CD4-positive, alpha-beta T cell treated with Interleukin-12 subunit alpha and Interleukin-12 subunit beta, for 1 hour (primary cell): ENCODE measurements at regions not wholly inside any gene's neighbourhood (a gene's known extent, or its start where the extent isn't known, plus 50 kb on each side); places are given as distances from the start of the nearest gene placed in this dataset.

Source experiments
- DNase-seq: peaks from one replicate; pipeline ENCODE4 v3.0.0-alpha.2; 2020

- no peak for DNase-seq
Measured at GRCh38 chr5:54851449-54851848, 133.9 kb downstream of the ESM1 start.

DNA sequence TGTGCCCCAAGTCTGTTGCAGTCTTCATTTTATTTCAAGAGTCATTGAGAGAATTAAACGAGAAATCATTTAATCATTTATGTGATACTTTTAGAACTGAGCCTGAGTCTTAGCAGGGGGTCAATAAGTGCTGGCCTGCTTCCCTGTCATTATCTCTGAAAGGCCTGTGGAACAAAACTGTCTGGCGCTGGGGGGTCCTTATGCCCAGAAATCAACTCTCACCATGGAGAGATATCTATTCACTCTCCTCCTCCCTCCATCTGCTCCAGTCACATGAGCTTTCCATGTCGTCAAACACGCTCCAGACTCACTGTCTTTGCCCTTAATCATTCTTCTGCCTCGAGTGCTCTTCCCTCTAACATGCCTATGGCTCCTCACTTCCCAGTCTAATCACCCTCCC is 136.8 kb downstream of the ESM1 start:
- no peak for DNase-seq

DNA sequence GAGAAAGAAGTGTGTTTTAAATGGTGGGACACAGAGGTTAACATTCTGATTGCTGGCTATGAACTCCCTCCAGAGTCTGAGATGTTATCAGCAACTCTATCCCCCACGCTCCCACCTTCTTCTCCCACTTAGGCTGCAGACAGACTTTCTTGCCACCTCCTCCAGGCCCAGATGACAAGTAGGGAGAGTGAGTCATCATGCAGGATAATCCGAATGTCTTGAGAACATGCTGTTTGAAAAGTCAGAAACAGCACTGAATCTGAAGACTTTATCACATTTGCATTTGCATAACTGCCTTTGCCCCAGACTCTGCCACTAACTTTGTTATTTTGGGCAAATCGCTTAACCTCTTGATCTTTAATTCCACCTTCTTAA is 139.8 kb downstream of the ESM1 start:
- no peak for DNase-seq

GRCh38 chr5:54844905-54845566 is 140.4 kb downstream of the ESM1 start:
- peak; percentile 66 for DNase-seq

GRCh38 chr5:54844266-54844665 is 141.1 kb downstream of the ESM1 start:
- no peak for DNase-seq

DNA sequence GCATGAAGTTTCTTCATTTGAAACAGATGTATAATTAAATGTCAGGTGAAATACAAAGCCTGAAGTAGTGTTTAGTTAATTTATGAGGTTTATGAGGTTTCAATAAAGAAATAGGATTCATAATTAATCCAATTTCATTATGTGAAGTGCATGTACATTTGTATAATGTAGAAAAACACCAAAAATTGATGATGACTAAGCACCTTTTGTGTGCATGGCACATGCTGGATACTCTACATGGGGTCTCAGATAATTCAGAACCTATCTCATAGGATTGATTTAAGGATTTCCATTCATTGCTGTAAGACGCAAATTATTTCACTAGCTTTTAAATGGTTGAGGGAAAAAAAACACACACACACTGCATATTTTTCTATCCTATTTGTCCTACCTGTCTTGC is 143.9 kb downstream of the ESM1 start:
- no peak for DNase-seq

GRCh38 chr5:54838843-54839242 is 146.6 kb downstream of the ESM1 start:
- DNase-seq, result no peak

- DNase-seq, result no peak
Measured at GRCh38 chr5:54837981-54838380, 147.4 kb downstream of the ESM1 start.

DNA sequence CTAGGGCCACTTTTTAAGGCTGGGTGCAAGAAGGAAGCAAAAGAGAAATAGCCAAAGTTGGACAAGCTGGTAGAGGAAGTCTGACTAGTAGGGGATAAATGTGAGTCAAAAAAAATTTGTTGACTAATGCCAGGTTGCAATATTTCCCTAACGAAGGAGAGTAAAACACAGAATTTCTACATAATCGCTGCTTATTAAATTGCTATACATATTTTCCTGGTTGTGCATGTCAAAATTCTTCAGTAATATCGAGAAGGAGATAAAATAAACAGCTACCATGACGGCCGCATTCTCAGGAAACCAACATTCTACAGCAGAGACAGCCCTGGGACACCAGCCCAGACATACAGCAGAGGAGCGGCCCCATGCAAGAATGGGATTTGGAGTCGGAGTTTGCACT is 148.3 kb downstream of the ESM1 start:
- no peak for DNase-seq

GRCh38 chr5:54835647-54836046 is 149.7 kb downstream of the ESM1 start:
- no peak for DNase-seq

DNA sequence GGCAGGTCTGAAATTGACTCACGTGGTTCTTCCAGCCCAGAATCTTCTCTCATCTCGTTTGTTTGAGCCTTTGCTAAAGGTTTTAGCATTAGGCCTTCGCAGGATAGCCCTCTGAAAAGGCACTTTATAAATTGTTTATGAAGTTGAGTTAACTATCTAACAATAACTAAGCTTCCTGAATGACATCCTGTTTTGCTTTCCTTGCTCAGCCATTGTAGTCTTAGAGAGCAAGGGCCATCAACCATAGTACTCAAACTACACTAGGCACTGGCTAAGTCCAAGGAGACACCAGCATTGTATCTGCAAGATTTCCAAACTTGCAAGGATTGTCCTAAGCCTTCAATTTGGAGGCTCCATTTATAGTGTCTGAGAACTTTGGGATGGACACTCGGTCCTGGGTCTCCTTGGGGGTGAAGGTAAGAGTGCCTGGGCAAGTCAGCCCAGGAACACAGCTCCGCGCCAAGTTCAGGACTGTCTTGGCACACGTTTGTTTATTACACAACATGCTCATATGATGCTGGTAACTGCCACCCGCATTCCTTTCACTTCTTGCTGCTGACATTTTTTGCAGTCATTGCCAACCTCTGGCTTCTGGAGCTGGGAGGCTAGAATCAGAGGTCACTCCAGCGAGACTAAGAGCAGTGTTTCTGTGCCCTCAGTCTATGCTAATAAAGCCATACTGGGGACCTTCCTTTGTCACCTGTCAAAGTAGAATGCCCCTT is 151.1 kb downstream of the ESM1 start:
- no peak for DNase-seq

DNA sequence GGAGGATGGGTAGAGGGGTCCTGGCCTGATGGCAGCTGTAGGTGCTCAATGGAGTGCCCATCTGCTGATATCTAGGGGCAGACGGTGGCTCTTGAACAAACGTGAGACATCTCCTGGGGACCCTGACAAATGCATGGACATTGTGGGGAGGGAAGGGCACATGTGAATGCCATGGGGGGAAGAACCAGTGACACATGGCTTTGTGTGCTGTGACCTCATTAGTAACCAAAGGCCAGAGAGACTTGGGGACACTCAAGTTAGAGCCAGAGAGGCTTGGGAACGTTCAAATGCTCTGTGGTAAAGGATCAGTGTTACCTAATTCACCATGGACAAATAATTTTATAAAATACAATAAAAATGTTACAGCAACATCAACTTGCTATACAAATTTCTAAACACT is 151.8 kb downstream of the ESM1 start:
- no peak for DNase-seq

DNA sequence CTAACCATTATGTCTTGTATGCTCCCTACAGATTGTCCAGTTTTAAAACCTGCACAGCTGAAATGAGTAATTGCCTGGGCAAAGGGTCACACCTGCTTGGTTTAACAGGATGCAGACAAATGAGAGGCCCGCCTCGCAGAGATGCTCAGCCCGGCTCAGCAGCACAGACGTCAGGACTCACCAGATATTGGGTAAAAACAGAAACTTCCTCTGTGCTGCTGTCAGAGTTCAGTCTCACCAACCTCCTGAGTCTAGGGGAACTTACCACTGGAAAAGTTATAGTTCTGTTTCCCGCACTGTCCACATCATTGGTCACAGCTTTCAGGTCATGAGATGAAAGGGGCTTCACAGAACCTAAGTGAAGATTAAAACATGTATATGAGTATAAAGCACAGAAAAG is 152.5 kb downstream of the ESM1 start:
- peak; percentile 6 for DNase-seq

DNA sequence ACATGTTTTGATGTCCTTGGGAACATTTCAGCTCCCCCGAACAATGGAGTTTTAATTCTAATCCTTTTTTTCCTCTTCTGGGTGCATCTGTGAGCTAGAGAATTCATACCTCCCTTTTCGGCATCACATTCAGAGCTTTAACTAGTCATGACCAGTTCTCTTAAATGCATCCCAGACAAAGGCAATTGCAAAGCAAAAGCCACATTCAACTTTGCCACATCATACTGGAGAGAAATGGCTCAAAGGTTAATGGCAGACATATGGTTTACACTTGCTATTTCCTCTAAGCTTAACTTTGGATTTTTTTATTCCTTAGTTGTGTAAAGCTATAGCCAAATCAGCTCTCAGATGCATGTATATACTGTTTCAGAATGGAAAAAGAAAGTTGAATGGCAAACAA is 153.3 kb downstream of the ESM1 start:
- no peak for DNase-seq

- DNase-seq, result no peak
Measured at GRCh38 chr5:54831233-54831632, 154.2 kb downstream of the ESM1 start.

DNA sequence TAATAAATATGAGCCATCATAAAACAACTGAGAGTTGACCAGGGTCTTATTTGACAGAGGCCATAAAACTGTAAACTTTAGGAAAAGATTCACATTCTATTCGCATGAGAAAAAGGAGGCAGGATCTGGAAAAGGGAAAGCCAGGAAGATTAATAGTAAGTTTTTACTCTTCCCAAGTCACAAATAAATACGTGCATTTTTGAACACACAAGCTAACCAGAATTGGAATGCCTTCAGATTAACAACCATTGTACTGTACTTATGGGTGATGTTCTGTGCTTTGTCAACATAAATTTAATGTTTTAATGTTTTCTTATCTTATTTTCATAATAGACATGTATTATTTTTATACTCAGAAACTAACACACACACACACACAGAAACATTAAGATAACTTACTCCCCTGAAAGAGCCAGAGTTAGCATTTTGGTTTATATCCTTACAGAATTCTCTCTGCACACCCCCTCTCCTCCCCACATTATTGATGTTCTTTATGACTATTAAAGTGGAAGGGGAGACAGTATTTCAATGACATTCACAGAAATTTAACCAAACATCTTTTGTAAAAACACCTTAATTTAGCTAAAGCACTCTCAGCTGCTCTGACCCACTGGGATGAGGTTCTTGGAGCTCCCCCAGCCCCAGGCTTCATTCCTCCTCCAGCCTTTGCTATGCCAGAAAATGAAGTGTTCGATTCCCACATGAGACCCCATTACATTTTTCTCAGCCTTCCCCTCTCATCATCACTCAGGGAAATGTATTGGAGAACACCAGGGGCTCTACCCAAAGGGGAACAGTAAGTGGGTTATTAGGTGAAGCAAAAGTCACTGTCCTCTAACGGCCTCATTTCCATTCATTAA is 155.5 kb downstream of the ESM1 start:
- DNase-seq, result no peak

DNA sequence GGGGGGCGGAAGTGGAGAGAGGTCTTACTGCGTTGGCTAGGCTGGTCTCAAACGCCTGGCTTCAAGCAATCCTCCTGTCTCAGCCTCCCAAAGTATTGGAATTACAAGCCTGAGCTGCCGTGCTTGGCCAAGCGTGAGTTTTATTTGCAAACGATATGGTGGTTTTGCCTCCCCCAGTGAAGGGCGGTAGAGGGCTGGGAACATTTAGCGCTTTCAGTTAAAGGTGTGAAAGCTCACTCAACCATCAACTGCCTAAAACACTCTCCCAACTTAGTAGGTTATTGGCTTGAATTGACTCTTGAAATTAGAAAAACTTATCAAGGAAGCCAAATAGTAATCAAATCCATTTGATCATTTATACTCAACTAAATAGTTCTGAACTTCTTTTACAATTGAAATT is 156.3 kb downstream of the ESM1 start:
- no peak for DNase-seq

GRCh38 chr5:54828151-54828550 is 157.2 kb downstream of the ESM1 start:
- DNase-seq, result no peak

GRCh38 chr5:54825005-54825404 is 160.4 kb downstream of the ESM1 start:
- no peak for DNase-seq

DNA sequence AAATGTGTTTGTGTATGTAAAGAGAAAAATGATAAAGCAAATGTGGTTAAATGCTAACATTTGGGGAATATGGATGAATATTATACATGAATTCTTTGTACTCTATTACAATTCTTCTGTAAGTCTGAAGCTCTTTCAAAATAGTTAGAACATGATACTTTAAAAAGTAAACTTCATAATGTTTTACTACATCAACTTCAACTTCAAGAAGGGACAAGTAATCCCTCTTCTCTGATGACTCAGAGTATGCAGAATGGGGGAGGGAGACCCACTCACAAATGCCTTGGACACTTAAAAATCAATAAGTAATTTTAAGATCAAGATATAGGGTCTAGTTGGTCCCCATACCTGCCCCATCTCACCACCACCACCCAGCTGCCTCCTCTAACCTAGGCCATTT is 162.4 kb downstream of the ESM1 start:
- DNase-seq, result no peak

GRCh38 chr5:54822324-54822687 is 163.1 kb downstream of the ESM1 start:
- DNase-seq, result no peak

DNA sequence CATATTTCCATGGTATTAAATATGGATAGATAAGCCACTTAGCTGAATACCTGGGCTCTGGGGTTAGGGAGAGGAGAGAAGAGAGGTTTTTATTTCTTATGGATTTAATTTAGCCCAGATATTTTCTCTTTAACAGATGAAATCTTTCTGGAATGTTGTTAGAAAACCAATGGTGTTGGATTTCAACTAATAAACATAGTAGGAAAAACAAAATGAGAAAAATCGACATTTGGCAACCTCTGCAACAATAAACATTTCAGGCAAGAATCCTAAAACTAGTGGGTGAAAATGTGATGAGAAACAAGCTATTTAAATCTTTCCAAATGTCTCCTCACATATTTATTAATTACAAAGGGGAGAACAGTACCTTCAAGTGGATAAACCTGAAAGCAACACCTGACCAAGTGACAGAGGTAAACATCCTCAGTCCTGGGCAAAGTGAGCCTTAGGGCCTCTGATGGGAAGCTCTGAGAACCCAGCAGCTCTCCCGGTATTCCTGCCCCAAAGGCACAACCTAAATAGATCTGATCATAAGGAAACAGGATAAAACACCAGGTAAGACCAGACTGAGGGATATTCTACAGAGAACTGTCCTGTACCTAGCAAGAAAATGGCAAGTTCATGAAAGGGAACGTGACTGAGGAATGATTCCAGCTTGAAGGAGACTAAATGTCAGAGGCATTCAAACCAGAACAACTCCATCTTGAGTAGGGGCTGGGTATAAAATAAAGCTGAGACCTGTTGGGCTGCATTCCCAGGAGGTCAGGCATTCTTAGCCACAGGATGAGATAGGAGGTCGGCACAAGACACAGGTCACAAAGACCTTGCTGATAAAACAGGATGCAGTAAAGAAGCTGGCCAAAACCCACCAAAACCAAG is 163.7 kb downstream of the ESM1 start:
- DNase-seq, result no peak
